Liver (tissue), 8 donors: ENCODE measurements at regions not wholly inside any gene's neighbourhood (a gene's known extent, or its start where the extent isn't known, plus 50 kb on each side); places are given as distances from the start of the nearest gene placed in this dataset.
A peak's percentile ranks its signal among the peaks of the same experiment; 100 is the strongest.

Experiments used
- DNase-seq: peaks from one replicate; pipeline ENCODE4 v3.0.0-alpha.2; 2017; ENCODE audit warnings: low spot score
- H3K27ac ChIP-seq, 2 donors: one replicate each; pipeline ENCODE4 v1.7.0; 2013; ENCODE audit warnings: inconsistent platforms in 2 of 2, low read length in 2 of 2, control low read depth in 1 of 2, low read depth in 1 of 2, mild to moderate bottlenecking in 1 of 2
- H3K27me3 ChIP-seq, 4 donors: one replicate each; pipeline versions ENCODE4 v1.6.1 to v1.7.0; 2013; ENCODE audit warnings: low read length in 3 of 4, inconsistent platforms in 1 of 4, mild to moderate bottlenecking in 1 of 4, moderate library complexity in 1 of 4; ENCODE audit not compliant: control insufficient read depth in 4 of 4, insufficient read depth in 4 of 4
- H3K36me3 ChIP-seq, 4 donors: one replicate each; pipeline versions ENCODE4 v1.6.1 to v1.7.0; 2013; ENCODE audit warnings: low read length in 3 of 4, mild to moderate bottlenecking in 3 of 4, low read depth in 1 of 4, moderate library complexity in 1 of 4; ENCODE audit not compliant: control insufficient read depth in 4 of 4, insufficient read depth in 3 of 4
- H3K4me1 ChIP-seq, 4 donors: one replicate each; pipeline versions ENCODE4 v1.6.1 to v1.7.0; 2013; ENCODE audit warnings: low read length in 3 of 4, mild to moderate bottlenecking in 3 of 4, moderate library complexity in 1 of 4; ENCODE audit not compliant: control insufficient read depth in 4 of 4, insufficient read depth in 4 of 4
- H3K4me3 ChIP-seq, 3 donors: one replicate each; pipeline versions ENCODE4 v1.6.1 to v1.7.0; 2013; ENCODE audit warnings: low read length in 3 of 3, control low read depth in 1 of 3, low read depth in 1 of 3, mild to moderate bottlenecking in 1 of 3
- H3K9ac ChIP-seq, 2 donors: one replicate each; pipeline ENCODE4 v1.7.0; 2013; ENCODE audit warnings: low read length in 2 of 2, mild to moderate bottlenecking in 2 of 2, moderate library complexity in 2 of 2, control low read depth in 1 of 2, low read depth in 1 of 2
- H3K9me3 ChIP-seq, 4 donors: one replicate each; pipeline versions ENCODE4 v1.6.1 to v1.7.0; 2013; ENCODE audit warnings: low read length in 3 of 4; ENCODE audit not compliant: control insufficient read depth in 4 of 4
- FOXA2 ChIP-seq: IDR thresholded peaks from 2 replicates; pipeline ENCODE4 v1.6.1; 2016; ENCODE audit warnings: antibody characterized with exemption
- HNF4A ChIP-seq, 2 donors: conservative IDR thresholded peaks; 2 replicates each; pipeline ENCODE4 v1.6.1; 2016; ENCODE audit warnings: antibody characterized with exemption in 2 of 2, mild to moderate bottlenecking in 2 of 2
- NR2F2 ChIP-seq: IDR thresholded peaks from 2 replicates; pipeline ENCODE4 v1.6.1; 2016; ENCODE audit warnings: antibody characterized with exemption
- RAD21 ChIP-seq, 2 donors: IDR thresholded peaks; 2 replicates each; pipeline ENCODE4 v1.6.1; 2016; ENCODE audit warnings: antibody characterized with exemption in 2 of 2, mild to moderate bottlenecking in 2 of 2
- TAF1 ChIP-seq: conservative IDR thresholded peaks from 2 replicates; pipeline ENCODE4 v1.6.1; 2016; ENCODE audit warnings: antibody characterized with exemption, mild to moderate bottlenecking
- YY1 ChIP-seq: IDR thresholded peaks from 2 replicates; pipeline ENCODE4 v1.6.1; 2016; ENCODE audit warnings: antibody characterized with exemption, mild to moderate bottlenecking
- WGBS: extraction: QIAGEN DNeasy Blood & Tissue Kit; methylation state at CpG from one replicate; pipeline ENCODE4 v1.1.7; 2013; 5-methylcytosine and 5-hydroxymethylcytosine counted together
- TF ChIP-seq, protein P1 (sequence below): fragments of 150-350 bp; IDR thresholded peaks from 2 replicates; pipeline ENCODE4 v1.5.1; 2017; ENCODE audit warnings: improper control_type of control experiment, low read depth, low read length; ENCODE audit not compliant: missing input control
- TF ChIP-seq, protein P2 (sequence below): IDR thresholded peaks from 2 replicates; pipeline ENCODE4 v1.6.1; 2016; ENCODE audit warnings: antibody characterized with exemption
- TF ChIP-seq, protein P3 (sequence below): IDR thresholded peaks from 2 replicates; pipeline ENCODE4 v1.6.1; 2016; ENCODE audit warnings: antibody characterized with exemption, mild to moderate bottlenecking
- donor health status: healthy.
- donor health status: healthy.
- donor health status: healthy.
- donor health status: healthy.
- donor health status: healthy.

DNA sequence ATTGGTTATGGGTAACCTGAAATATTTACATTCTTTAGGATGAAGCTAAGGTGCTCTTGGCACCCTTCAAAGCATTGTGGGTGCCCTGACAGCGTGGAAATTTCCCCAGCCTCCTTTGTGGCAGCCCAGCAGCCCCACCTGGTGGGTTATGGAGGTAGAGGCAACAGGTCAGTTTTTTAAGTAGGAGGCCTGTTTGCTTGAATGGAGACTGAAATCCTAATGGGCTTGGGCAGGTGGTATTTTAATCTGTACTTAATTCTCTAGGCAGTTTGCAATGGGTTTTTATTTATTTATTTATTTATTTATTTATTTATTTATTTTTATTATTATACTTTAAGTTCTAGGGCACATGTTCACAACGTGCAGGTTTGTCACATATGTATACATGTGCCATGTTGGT, 139.4 kb downstream of the EPC1 start:
- no peak overlapping the region for H3K4me3 ChIP-seq

DNA sequence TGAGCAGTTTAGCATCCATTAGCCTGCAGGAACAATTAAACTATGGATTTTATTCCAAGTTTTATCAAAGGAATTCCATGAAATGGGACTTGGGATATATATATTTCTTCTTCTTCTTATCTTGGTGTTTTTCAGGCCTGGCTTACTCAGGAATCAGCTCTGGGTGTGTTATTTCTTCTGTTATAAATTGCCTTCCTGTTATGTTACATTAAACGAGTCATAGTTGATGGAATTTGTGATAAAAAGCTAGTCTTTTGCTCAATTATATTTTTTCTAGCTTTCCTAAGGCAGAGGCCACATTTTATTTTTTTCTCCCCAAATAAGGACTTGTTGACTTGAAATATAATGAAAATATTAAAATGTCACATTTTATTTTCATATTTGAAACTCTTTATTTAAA, 141.3 kb downstream of the EPC1 start:
- no peaks in the 10 kb centered on the region for H3K4me1 ChIP-seq
- DNase-seq, result no peak
- H3K4me3 ChIP-seq, result no peak overlapping the region
- no peak overlapping the region for H3K9ac ChIP-seq
- 61% methylated on average over 1 of the region's 1 CpG for WGBS
- no peak overlapping the region for H3K27ac ChIP-seq
- TF ChIP-seq, protein P1, sequence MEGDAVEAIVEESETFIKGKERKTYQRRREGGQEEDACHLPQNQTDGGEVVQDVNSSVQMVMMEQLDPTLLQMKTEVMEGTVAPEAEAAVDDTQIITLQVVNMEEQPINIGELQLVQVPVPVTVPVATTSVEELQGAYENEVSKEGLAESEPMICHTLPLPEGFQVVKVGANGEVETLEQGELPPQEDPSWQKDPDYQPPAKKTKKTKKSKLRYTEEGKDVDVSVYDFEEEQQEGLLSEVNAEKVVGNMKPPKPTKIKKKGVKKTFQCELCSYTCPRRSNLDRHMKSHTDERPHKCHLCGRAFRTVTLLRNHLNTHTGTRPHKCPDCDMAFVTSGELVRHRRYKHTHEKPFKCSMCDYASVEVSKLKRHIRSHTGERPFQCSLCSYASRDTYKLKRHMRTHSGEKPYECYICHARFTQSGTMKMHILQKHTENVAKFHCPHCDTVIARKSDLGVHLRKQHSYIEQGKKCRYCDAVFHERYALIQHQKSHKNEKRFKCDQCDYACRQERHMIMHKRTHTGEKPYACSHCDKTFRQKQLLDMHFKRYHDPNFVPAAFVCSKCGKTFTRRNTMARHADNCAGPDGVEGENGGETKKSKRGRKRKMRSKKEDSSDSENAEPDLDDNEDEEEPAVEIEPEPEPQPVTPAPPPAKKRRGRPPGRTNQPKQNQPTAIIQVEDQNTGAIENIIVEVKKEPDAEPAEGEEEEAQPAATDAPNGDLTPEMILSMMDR, result no peak
- TF ChIP-seq, protein P2, sequence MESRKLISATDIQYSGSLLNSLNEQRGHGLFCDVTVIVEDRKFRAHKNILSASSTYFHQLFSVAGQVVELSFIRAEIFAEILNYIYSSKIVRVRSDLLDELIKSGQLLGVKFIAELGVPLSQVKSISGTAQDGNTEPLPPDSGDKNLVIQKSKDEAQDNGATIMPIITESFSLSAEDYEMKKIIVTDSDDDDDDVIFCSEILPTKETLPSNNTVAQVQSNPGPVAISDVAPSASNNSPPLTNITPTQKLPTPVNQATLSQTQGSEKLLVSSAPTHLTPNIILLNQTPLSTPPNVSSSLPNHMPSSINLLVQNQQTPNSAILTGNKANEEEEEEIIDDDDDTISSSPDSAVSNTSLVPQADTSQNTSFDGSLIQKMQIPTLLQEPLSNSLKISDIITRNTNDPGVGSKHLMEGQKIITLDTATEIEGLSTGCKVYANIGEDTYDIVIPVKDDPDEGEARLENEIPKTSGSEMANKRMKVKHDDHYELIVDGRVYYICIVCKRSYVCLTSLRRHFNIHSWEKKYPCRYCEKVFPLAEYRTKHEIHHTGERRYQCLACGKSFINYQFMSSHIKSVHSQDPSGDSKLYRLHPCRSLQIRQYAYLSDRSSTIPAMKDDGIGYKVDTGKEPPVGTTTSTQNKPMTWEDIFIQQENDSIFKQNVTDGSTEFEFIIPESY, result no peak
- H3K27me3 ChIP-seq, result no peaks in the 10 kb centered on the region
- H3K36me3 ChIP-seq, result no peaks in the 10 kb centered on the region
- H3K9me3 ChIP-seq, result peaks cover 0 to 4% (median 0%) of the 10 kb centered on the region in 4 donors

More for the DNA sequence above, 139.4 kb downstream of the EPC1 start:
- Histone ChIP-seq H3K9me3 (peaks cover 0 to 4% (median 0%) of the 10 kb centered on the region in 4 donors), H3K9ac (no peak overlapping the region), H3K4me1 (no peaks in the 10 kb centered on the region), H3K27ac (no peak overlapping the region), H3K36me3 (no peaks in the 10 kb centered on the region), H3K27me3 (no peaks in the 10 kb centered on the region)
- DNase-seq, result peak; percentile 52
- TF ChIP-seq, protein P1, result peak; percentile 47
- peak; percentile 66 to 81 for TF ChIP-seq RAD21 (IDR thresholded peaks at IDR 0.05)
- TF ChIP-seq FOXA2, result no peak
- WGBS, result 62% methylated on average over 2 of the region's 2 CpGs

DNA sequence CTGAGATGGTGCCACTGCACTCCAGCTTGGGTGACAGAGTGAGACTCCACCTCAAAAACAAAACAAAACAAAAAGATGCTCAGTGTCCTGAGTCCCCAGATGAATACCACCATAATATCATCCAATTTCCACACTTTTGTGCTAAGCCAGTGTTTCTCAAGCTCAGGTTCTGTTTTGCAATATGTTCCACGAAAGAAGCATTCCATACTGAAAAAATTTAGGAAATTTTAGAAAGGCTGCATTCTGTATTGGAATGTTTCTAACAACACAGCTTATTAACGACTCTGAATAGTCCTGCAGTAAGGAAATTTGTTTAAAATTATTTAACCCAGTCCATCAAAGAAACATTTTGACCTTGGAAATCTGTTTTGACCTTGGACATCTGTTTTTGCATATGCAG, 142.4 kb downstream of the EPC1 start:
- Histone ChIP-seq H3K27ac (no peak overlapping the region), H3K4me3 (no peak overlapping the region), H3K27me3 (no peaks in the 10 kb centered on the region), H3K4me1 (no peaks in the 10 kb centered on the region), H3K36me3 (no peaks in the 10 kb centered on the region), H3K9ac (no peak overlapping the region), H3K9me3 (peaks cover 0 to 4% (median 0%) of the 10 kb centered on the region in 4 donors)
- no peak for DNase-seq
- 88% methylated on average over 2 of the region's 2 CpGs for WGBS
- TF ChIP-seq NR2F2 (no peak), RAD21 (IDR thresholded peaks at IDR 0.05) (no peak), HNF4A (conservative IDR thresholded peaks at IDR 0.05) (no peak), YY1 (no peak), FOXA2 (no peak), TAF1 (no peak)
- TF ChIP-seq, protein P2, result no peak
- TF ChIP-seq, protein P3, sequence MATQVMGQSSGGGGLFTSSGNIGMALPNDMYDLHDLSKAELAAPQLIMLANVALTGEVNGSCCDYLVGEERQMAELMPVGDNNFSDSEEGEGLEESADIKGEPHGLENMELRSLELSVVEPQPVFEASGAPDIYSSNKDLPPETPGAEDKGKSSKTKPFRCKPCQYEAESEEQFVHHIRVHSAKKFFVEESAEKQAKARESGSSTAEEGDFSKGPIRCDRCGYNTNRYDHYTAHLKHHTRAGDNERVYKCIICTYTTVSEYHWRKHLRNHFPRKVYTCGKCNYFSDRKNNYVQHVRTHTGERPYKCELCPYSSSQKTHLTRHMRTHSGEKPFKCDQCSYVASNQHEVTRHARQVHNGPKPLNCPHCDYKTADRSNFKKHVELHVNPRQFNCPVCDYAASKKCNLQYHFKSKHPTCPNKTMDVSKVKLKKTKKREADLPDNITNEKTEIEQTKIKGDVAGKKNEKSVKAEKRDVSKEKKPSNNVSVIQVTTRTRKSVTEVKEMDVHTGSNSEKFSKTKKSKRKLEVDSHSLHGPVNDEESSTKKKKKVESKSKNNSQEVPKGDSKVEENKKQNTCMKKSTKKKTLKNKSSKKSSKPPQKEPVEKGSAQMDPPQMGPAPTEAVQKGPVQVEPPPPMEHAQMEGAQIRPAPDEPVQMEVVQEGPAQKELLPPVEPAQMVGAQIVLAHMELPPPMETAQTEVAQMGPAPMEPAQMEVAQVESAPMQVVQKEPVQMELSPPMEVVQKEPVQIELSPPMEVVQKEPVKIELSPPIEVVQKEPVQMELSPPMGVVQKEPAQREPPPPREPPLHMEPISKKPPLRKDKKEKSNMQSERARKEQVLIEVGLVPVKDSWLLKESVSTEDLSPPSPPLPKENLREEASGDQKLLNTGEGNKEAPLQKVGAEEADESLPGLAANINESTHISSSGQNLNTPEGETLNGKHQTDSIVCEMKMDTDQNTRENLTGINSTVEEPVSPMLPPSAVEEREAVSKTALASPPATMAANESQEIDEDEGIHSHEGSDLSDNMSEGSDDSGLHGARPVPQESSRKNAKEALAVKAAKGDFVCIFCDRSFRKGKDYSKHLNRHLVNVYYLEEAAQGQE, result no peak
